HepG2 (cell line): ENCODE measurements at regions not wholly inside any gene's neighbourhood (a gene's known extent, or its start where the extent isn't known, plus 50 kb on each side); places are given as distances from the start of the nearest gene placed in this dataset.

Source experiments
- AHR ChIP-seq: IDR thresholded peaks from 2 replicates; pipeline ENCODE4 v1.6.1; 2018; ENCODE audit warnings: missing genetic modification reagents, missing compliant biosample characterization
- ARHGAP35 ChIP-seq: sonication (generic); formaldehyde crosslinking; IDR thresholded peaks from 2 replicates; pipeline ENCODE4 v1.9.0; 2022; ENCODE audit warnings: mild to moderate bottlenecking, inconsistent platforms, moderate library complexity, missing genetic modification reagents, borderline replicate concordance
- ARID2 ChIP-seq: sonication (generic); formaldehyde crosslinking; IDR thresholded peaks from 2 replicates; pipeline ENCODE4 v1.8.1; 2022; ENCODE audit warnings: mild to moderate bottlenecking, missing genetic modification reagents, borderline replicate concordance
- BHLHE40 ChIP-seq: IDR thresholded peaks from 2 replicates; pipeline ENCODE4 v1.6.1; 2011; ENCODE audit warnings: low read length, improper control_type of control experiment
- CTCF ChIP-seq: sonication (generic); formaldehyde crosslinking; IDR thresholded peaks from 2 replicates; pipeline ENCODE4 v1.5.0; 2020; ENCODE audit warnings: mild to moderate bottlenecking, missing genetic modification reagents, moderate library complexity
- EED ChIP-seq: sonication (generic); formaldehyde crosslinking; IDR thresholded peaks from 2 replicates; pipeline ENCODE4 v1.5.0; 2020; ENCODE audit warnings: mild to moderate bottlenecking, missing genetic modification reagents
- POLR2A ChIP-seq, 2 experiments: IDR thresholded peaks; 2 replicates each; pipeline ENCODE4 v1.6.1; 2011; ENCODE audit warnings: low read depth in 2 of 2, low read length in 2 of 2, mild to moderate bottlenecking in 1 of 2, moderate library complexity in 1 of 2; ENCODE audit not compliant: insufficient read depth in 1 of 2
- REPIN1 ChIP-seq: sonication (generic); formaldehyde crosslinking; IDR thresholded peaks from 2 replicates; pipeline ENCODE4 v1.8.0; 2022; ENCODE audit warnings: missing genetic modification reagents, low read depth, mild to moderate bottlenecking, borderline replicate concordance
- SAFB2 ChIP-seq: sonication (generic); formaldehyde crosslinking; IDR thresholded peaks from 2 replicates; pipeline ENCODE4 v1.5.1; 2020; ENCODE audit warnings: missing genetic modification reagents, low read depth, mild to moderate bottlenecking, borderline replicate concordance
- SP1 ChIP-seq, 2 experiments: fragments of 450-650 bp in 1 of 2; sonication (generic) in 1 of 2; formaldehyde crosslinking in 1 of 2; IDR thresholded peaks; 2 replicates each; pipeline versions ENCODE4 v1.4.0 to v1.6.1; 2016 to 2020; ENCODE audit warnings: missing genetic modification reagents in 1 of 2
- ZBTB43 ChIP-seq: sonication (generic); formaldehyde crosslinking; conservative IDR thresholded peaks from 2 replicates; pipeline ENCODE4 v1.4.0; 2020; ENCODE audit warnings: missing genetic modification reagents
- ZFP37 ChIP-seq: sonication (generic); formaldehyde crosslinking; IDR thresholded peaks from 2 replicates; pipeline ENCODE4 v1.4.0; 2020; ENCODE audit warnings: missing genetic modification reagents, borderline replicate concordance

DNA sequence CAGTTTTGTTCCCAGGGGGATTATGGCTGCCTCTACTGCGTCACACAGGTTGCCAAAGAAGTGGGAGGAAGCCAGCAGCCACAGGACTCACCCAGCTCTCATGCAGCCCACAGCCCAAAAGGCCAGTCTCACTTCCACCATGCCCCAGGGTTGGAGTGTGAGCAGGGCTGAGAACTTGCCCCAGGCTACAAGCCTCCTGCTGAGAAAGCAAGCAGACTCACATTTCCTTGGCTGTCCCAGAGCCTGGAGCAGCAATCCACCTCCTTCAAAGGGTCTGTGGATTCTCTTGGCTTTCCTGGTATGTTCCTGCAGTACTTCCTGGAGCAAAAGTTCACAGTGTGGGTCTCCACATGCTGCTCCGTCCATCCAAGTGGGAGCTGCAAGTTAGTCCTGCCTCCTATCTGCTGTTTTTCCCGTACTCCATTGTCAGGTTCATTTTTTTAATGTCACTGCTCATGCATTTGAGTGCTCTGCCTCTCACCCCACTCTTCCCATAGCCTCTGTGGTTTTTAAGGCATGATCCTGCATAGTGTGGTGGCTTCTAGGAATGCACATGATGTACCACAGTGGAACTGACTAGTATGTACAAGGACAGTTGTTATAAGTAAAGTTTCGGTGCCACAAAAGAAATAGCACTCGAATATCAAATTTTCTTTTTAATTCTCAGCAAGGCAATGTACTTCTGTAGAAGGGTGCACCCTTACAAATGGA is 56.2 kb upstream of the ARHGEF7 start:
- TF ChIP-seq ARID2 (CRISPR knock-in tag) (no peak), ARHGAP35 (CRISPR knock-in tag) (no peak), POLR2A (IDR thresholded peaks at IDR 0.05; ENCODE audit: insufficient read depth in 1 of 2, low read depth in 2 of 2, low read length in 2 of 2) (no peak), ZBTB43 (CRISPR knock-in tag) (no peak), SP1 (IDR thresholded peaks at IDR 0.05) (no peak), SP1 (CRISPR knock-in tag; IDR thresholded peaks at IDR 0.05) (no peak), SAFB2 (CRISPR knock-in tag) (no peak), EED (CRISPR knock-in tag) (no peak), CTCF (CRISPR knock-in tag) (no peak), BHLHE40 (no peak), AHR (CRISPR knock-in tag) (no peak), REPIN1 (CRISPR knock-in tag) (no peak), ZFP37 (no peak)
